Subcutaneous abdominal adipose tissue (tissue), 5 donors: ENCODE measurements at regions not wholly inside any gene's neighbourhood (a gene's known extent, or its start where the extent isn't known, plus 50 kb on each side); places are given as distances from the start of the nearest gene placed in this dataset.

Source experiments
- H3K27ac ChIP-seq: one replicate; pipeline ENCODE4 v1.7.0; 2013; ENCODE audit warnings: low read depth, mild to moderate bottlenecking, inconsistent platforms, low read length, moderate library complexity
- H3K27me3 ChIP-seq, 5 donors: one replicate each; pipeline ENCODE4 v1.7.0; 2013; ENCODE audit warnings: low read length in 5 of 5, inconsistent platforms in 1 of 5; ENCODE audit not compliant: control insufficient read depth in 5 of 5, insufficient read depth in 4 of 5
- H3K36me3 ChIP-seq, 5 donors: one replicate each; pipeline ENCODE4 v1.7.0; 2013; ENCODE audit warnings: low read length in 5 of 5; ENCODE audit not compliant: control insufficient read depth in 5 of 5, insufficient read depth in 5 of 5
- H3K4me1 ChIP-seq, 5 donors: one replicate each; pipeline ENCODE4 v1.7.0; 2013; ENCODE audit warnings: low read length in 5 of 5, mild to moderate bottlenecking in 3 of 5, moderate library complexity in 1 of 5; ENCODE audit not compliant: control insufficient read depth in 5 of 5, insufficient read depth in 5 of 5
- H3K4me3 ChIP-seq, 5 donors: one replicate each; pipeline ENCODE4 v1.7.0; 2013; ENCODE audit warnings: low read length in 5 of 5, low read depth in 1 of 5
- H3K9ac ChIP-seq, 5 donors: one replicate each; pipeline ENCODE4 v1.7.0; 2013; ENCODE audit warnings: low read length in 5 of 5, mild to moderate bottlenecking in 4 of 5, moderate library complexity in 3 of 5
- H3K9me3 ChIP-seq, 5 donors: one replicate each; pipeline ENCODE4 v1.7.0; 2013; ENCODE audit warnings: low read length in 5 of 5; ENCODE audit not compliant: control insufficient read depth in 5 of 5
- donor health status: healthy.
- donor health status: healthy.
- donor health status: healthy.
- donor health status: healthy.
- donor health status: healthy.

- Histone ChIP-seq H3K4me1 (no peaks in the 10 kb centered on the region), H3K4me3 (no peak overlapping the region), H3K9me3 (no peaks in the 10 kb centered on the region), H3K27ac (no peak overlapping the region), H3K27me3 (peaks cover 11 to 30% (median 14%) of the 10 kb centered on the region in 5 donors), H3K36me3 (no peaks in the 10 kb centered on the region), H3K9ac (no peak overlapping the region)
Observed at GRCh38 chr12:3923021-3923420, 49.8 kb upstream of the PARP11 start.
